Ascending aorta (tissue), 2 donors: ENCODE measurements at regions not wholly inside any gene's neighbourhood (a gene's known extent, or its start where the extent isn't known, plus 50 kb on each side); places are given as distances from the start of the nearest gene placed in this dataset.
"Not testable (repeated sequence)": the region's sequence is repeated elsewhere in the genome, so short reads cannot be mapped to it uniquely, and the experiment has no call there.

Experiments used
- DNase-seq, 2 donors: peaks; one replicate each; pipeline ENCODE4 v3.0.0-alpha.2; 2019; ENCODE audit warnings: low spot score in 2 of 2
- H3K27ac ChIP-seq, 2 donors: fragments of 200-600 bp; sonication (generic); one replicate each; pipeline ENCODE4 v1.5.1; 2016 to 2017; ENCODE audit warnings: mild to moderate bottlenecking in 1 of 2
- H3K27me3 ChIP-seq: fragments of 200-600 bp; sonication (generic); one replicate; pipeline ENCODE4 v1.5.1; 2017
- H3K36me3 ChIP-seq, 2 donors: fragments of 200-600 bp; sonication (generic); one replicate each; pipeline ENCODE4 v1.5.1; 2016
- H3K4me1 ChIP-seq, 2 donors: fragments of 200-600 bp; sonication (generic); one replicate each; pipeline ENCODE4 v1.5.1; 2016 to 2017; ENCODE audit warnings: mild to moderate bottlenecking in 1 of 2
- H3K4me3 ChIP-seq, 2 donors: fragments of 200-600 bp; sonication (generic); one replicate each; pipeline ENCODE4 v1.5.1; 2016 to 2017; ENCODE audit warnings: mild to moderate bottlenecking in 1 of 2
- H3K9me3 ChIP-seq, 2 donors: fragments of 200-600 bp; sonication (generic); one replicate each; pipeline ENCODE4 v1.5.1; 2016
- intact Hi-C: fragments of 100-400 bp; cut with DNase I; formaldehyde crosslinking; loops from one replicate; pipeline ENCODE4 v1.15.1; 2023
- TF ChIP-seq, protein P1 (sequence below), 3 experiments: fragments of 200-600 bp in 2 of 3; fragments of 450-650 bp in 1 of 3; sonication (generic) in 2 of 3; IDR thresholded peaks; one replicate each; pipeline ENCODE4 v1.5.1; 2016 to 2019; ENCODE audit warnings: antibody characterized with exemption in 3 of 3, mild to moderate bottlenecking in 1 of 3, moderate library complexity in 1 of 3

DNA sequence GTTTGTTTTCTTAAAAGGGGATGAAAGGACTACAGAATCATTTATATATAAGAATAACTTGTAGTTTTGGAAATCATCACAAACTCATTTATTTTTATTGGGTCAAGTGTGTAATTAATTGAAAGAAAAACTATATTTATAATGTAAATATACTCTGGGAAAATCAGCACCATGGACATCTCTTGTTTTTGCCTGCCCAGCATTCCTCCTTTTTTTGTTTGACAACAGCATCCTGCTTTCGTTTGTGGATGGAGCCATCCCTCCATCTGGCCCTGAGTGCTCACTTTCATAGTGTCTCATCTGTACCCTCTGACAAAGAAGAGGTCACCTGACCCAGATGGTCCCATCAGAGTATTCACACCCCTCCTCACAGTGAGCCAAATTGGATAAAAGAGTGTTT is 308.2 kb upstream of the HTR1E start:
- Histone ChIP-seq H3K27ac (no peak overlapping the region), H3K27me3 (no peaks in the 10 kb centered on the region), H3K4me3 (no peak overlapping the region), H3K9me3 (no peaks in the 10 kb centered on the region), H3K4me1 (no peaks in the 10 kb centered on the region), H3K36me3 (no peaks in the 10 kb centered on the region)
- intact Hi-C loops, result no loop called here
- TF ChIP-seq, protein P1, sequence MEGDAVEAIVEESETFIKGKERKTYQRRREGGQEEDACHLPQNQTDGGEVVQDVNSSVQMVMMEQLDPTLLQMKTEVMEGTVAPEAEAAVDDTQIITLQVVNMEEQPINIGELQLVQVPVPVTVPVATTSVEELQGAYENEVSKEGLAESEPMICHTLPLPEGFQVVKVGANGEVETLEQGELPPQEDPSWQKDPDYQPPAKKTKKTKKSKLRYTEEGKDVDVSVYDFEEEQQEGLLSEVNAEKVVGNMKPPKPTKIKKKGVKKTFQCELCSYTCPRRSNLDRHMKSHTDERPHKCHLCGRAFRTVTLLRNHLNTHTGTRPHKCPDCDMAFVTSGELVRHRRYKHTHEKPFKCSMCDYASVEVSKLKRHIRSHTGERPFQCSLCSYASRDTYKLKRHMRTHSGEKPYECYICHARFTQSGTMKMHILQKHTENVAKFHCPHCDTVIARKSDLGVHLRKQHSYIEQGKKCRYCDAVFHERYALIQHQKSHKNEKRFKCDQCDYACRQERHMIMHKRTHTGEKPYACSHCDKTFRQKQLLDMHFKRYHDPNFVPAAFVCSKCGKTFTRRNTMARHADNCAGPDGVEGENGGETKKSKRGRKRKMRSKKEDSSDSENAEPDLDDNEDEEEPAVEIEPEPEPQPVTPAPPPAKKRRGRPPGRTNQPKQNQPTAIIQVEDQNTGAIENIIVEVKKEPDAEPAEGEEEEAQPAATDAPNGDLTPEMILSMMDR (IDR thresholded peaks at IDR 0.05), result no peak
- DNase-seq, result no peak

DNA sequence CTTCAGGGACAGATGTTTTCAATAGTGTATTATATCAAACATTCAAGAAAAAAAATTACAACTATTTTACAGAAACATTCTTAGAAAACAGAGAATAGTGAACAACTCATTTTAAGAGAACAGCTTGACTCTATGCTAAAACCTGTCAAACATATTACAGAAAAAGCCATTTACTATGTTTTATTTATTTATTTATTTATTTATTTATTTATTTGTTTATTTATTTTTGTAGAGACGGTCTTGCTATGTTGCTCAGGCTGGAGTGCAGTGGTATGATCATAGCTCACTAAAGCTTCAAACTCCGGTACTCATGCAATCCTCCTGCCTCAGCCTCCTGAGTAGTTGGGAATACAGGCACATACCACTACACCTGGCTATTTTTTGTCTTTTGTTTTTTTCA is 317.9 kb upstream of the HTR1E start:
- Histone ChIP-seq H3K27me3 (no peaks in the 10 kb centered on the region), H3K4me3 (no peak overlapping the region), H3K4me1 (no peaks in the 10 kb centered on the region), H3K9me3 (no peaks in the 10 kb centered on the region), H3K36me3 (no peaks in the 10 kb centered on the region), H3K27ac (no peak overlapping the region)
- TF ChIP-seq, protein P1 (IDR thresholded peaks at IDR 0.05), result no peak
- DNase-seq, result no peak
- intact Hi-C loops, result no loop called here

DNA sequence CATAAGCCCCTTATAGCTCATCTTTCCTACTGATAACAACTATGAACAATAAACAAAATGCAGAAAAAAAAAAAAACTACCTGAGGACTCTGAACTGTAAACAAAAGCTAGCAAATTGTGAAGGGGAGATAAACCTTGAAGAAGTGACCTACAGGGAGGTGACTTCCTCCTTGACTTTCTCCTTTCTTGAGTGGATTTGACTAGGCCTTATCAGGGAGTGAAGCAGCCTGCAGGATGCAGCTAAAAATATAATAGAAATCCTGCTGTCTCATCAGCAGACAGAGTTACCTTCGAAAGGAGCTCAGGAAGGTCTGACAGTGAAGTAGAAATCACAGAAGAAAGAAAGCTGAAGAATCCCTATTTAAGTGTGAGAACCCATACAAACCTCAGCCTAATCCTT is 322.0 kb upstream of the HTR1E start:
- Histone ChIP-seq H3K27me3 (no peaks in the 10 kb centered on the region), H3K4me1 (no peaks in the 10 kb centered on the region), H3K4me3 (no peak overlapping the region), H3K9me3 (no peaks in the 10 kb centered on the region), H3K27ac (no peak overlapping the region), H3K36me3 (no peaks in the 10 kb centered on the region)
- TF ChIP-seq, protein P1 (IDR thresholded peaks at IDR 0.05), result no peak
- intact Hi-C loops, result no loop called here
- DNase-seq, result no peak

DNA sequence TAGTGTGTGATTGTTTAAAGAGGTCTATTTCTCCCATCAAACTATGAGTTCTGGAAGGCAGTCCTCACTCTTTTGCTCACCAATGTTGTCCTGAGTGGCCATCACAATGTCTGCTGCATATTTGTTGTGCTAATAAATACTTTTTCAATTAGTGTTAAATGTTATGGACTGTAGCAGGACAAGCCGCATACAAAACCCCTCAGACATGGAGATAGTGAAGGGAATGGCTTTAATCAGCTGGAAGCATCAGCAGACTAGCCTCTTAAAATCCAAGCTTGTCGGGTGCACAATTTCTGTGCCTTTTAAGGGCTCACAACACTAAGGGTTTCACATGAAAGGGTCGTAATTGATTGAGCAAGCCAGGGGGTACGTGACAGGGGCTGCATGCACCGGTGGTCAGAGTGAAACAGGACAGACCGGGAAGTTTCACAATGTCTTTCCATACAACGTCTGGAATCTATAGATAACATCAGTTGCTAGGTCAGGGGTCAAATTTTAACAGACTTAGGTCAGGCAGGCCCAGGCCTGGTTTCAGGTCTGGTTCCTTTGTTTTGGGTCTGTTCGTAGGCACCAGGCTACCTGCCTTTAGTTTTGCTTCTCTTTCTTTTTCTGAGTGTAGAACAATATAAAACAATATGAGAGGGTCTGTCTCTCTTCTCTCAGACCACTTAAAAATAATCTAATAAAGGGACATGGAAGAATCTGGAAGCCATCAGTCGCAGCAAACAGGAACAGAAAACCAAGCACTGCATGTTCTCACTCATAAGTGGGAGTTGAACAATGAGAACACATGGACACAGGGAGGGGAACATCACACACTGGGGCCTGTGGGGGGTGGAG is 327.6 kb upstream of the HTR1E start:
- no peak overlapping the region for H3K4me3 ChIP-seq
- TF ChIP-seq, protein P1 (IDR thresholded peaks at IDR 0.05), result no peak
- H3K9me3 ChIP-seq, result no peaks in the 10 kb centered on the region
- DNase-seq, result no peak
- H3K4me1 ChIP-seq, result no peaks in the 10 kb centered on the region
- H3K27ac ChIP-seq, result no peak overlapping the region
- H3K36me3 ChIP-seq, result no peaks in the 10 kb centered on the region
- H3K27me3 ChIP-seq, result no peaks in the 10 kb centered on the region
- intact Hi-C loops, result no loop called here

DNA sequence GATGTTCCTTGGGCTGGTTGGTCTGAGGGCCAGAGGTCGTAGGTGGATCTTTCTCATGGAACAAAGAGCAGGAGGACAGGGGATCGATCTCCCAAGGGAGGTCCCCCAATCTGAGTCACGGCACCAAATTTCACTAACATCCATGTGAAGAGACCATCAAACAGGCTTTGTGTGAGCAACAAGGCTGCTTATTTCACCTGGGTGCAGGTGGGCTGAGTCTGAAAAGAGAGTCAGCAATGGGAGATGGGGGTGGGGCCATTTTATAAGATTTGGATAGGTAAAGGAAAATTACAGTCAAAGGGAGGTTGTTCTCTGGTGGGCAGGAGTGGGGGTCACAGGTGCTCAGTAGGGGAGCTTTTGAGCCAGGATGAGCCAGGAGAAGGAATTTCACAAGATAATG is 334.0 kb upstream of the HTR1E start:
- H3K36me3 ChIP-seq, H3K4me3 ChIP-seq, intact Hi-C loops, H3K4me1 ChIP-seq, DNase-seq, H3K9me3 ChIP-seq, H3K27ac ChIP-seq, H3K27me3 ChIP-seq: not testable (repeated sequence)

DNA sequence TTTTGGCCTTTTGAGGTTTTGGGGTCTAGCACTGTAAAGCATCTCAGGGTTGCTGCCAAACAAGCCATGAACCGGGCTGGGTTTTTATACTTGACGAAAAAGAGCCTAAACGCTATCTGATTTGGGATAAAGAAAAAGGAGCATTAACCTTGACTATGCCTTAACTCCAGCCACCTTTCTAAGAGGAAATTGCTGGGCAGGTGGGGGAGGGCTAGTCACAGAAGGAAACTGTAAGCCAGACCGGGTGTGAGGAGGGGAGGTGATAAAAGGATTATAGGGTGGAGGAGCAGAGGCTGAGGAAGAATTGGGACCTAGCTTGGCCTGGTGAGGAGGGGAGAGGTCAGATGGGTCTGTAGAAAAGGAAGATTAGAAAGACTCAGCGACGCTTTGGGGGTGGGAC is 335.2 kb upstream of the HTR1E start:
- intact Hi-C loops, H3K4me1 ChIP-seq, H3K27me3 ChIP-seq, H3K9me3 ChIP-seq, H3K4me3 ChIP-seq, H3K36me3 ChIP-seq, DNase-seq, H3K27ac ChIP-seq: not testable (repeated sequence)

DNA sequence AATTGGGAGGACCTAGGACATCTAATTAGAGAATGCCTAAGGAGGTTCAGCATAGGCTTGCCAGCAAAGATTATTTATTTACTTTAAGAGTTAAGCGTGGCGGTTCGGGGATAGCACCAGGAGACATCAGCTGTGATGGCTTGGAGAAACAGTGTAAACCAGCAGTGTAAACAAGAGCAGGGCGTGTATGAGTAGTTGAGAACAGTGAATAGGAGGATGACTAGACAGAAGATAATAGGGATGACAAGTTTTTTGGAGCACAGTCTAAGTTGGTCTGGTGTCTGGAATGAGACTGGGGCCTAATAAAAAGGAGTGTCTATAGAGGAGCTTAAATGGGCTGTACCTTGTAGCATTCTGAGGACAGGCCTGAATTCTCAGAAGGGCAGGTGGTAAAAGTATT is 338.4 kb upstream of the HTR1E start:
- DNase-seq, intact Hi-C loops, H3K4me3 ChIP-seq, H3K36me3 ChIP-seq, H3K27ac ChIP-seq, H3K9me3 ChIP-seq, H3K27me3 ChIP-seq, H3K4me1 ChIP-seq: not testable (repeated sequence)
